OCI-LY1 (cell line): ENCODE measurements at regions not wholly inside any gene's neighbourhood (a gene's known extent, or its start where the extent isn't known, plus 50 kb on each side); places are given as distances from the start of the nearest gene placed in this dataset.

Source experiments
- EZH2 ChIP-seq: fragments of 200-600 bp; sonication (generic), shearing (Covaris generic); IDR thresholded peaks from 2 replicates; pipeline ENCODE4 v1.8.0; 2017; ENCODE audit warnings: borderline replicate concordance, mixed run types, mild to moderate bottlenecking, antibody characterized with exemption, low read length, moderate library complexity, mixed read lengths
- TF ChIP-seq, protein P1 (sequence below): fragments of 200-600 bp; sonication (generic), shearing (Covaris generic); IDR thresholded peaks from 2 replicates; pipeline ENCODE4 v1.5.1; 2017; ENCODE audit warnings: mild to moderate bottlenecking, antibody characterized with exemption, low read length, moderate library complexity, mixed read lengths

DNA sequence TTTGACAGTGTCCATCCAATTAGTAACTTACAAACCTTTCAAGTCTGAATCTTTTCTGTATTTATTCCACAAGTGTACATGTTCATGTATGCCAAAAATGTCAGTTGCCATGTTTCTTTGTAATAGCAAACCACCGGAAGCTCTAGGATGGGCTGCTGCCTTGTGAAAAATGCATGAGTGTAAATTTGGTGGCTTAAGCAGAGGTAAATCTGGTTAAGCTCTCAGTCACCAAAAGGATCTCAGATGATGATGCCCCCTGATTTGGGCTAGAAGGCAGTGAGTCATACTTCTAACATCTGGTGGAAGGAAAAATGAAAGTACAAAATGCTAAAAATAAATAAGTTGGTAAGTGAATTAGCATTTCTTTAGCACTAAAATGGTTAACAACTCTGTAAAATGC is 567.5 kb downstream of the ELAVL2 start:
- TF ChIP-seq EZH2 = no peak
- TF ChIP-seq, protein P1, sequence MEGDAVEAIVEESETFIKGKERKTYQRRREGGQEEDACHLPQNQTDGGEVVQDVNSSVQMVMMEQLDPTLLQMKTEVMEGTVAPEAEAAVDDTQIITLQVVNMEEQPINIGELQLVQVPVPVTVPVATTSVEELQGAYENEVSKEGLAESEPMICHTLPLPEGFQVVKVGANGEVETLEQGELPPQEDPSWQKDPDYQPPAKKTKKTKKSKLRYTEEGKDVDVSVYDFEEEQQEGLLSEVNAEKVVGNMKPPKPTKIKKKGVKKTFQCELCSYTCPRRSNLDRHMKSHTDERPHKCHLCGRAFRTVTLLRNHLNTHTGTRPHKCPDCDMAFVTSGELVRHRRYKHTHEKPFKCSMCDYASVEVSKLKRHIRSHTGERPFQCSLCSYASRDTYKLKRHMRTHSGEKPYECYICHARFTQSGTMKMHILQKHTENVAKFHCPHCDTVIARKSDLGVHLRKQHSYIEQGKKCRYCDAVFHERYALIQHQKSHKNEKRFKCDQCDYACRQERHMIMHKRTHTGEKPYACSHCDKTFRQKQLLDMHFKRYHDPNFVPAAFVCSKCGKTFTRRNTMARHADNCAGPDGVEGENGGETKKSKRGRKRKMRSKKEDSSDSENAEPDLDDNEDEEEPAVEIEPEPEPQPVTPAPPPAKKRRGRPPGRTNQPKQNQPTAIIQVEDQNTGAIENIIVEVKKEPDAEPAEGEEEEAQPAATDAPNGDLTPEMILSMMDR = no peak
